SU-DHL-6 (cell line): ENCODE measurements at regions not wholly inside any gene's neighbourhood (a gene's known extent, or its start where the extent isn't known, plus 50 kb on each side); places are given as distances from the start of the nearest gene placed in this dataset.

Source experiments
- CTCF ChIP-seq: fragments of 200-600 bp; sonication (generic); IDR thresholded peaks from one replicate; pipeline ENCODE4 v1.5.1; 2017; ENCODE audit warnings: antibody characterized with exemption, mild to moderate bottlenecking, low read length, moderate library complexity; ENCODE audit not compliant: insufficient read depth, poor library complexity, severe bottlenecking
- EZH2phosphoT487 ChIP-seq: fragments of 200-600 bp; sonication (generic), shearing (Covaris generic); conservative IDR thresholded peaks from 2 replicates; pipeline ENCODE4 v1.6.1; 2018; ENCODE audit warnings: mild to moderate bottlenecking, antibody characterized with exemption, low read length, moderate library complexity, mixed read lengths

- TF ChIP-seq CTCF (no peak), EZH2phosphoT487 (no peak)
Observed at GRCh38 chr15:95511671-95512070, 818.8 kb upstream of the NR2F2 start.
